Memory B cell (primary cell): ENCODE measurements at regions not wholly inside any gene's neighbourhood (a gene's known extent, or its start where the extent isn't known, plus 50 kb on each side); places are given as distances from the start of the nearest gene placed in this dataset.
"Not testable (repeated sequence)": the region's sequence is repeated elsewhere in the genome, so short reads cannot be mapped to it uniquely, and the experiment has no call there.

Source experiments
- ATAC-seq: fragments of 150-1000 bp; cut with Tn5 transposase; 2 replicates; pipeline ENCODE4 v1.10.0; 2021; ENCODE audit warnings: low read depth, mild to moderate bottlenecking, moderate library complexity
- DNase-seq, 2 donors: peaks; one replicate each; pipeline ENCODE4 v3.0.0; 2022; ENCODE audit warnings: low spot score in 2 of 2
- H3K27ac Mint-ChIP-seq: one replicate; pipeline ENCODE4 v1.8.0; 2022; ENCODE audit warnings: mild to moderate bottlenecking, moderate library complexity, mixed read lengths
- H3K27me3 Mint-ChIP-seq: one replicate; pipeline ENCODE4 v1.8.0; 2022; ENCODE audit warnings: mixed read lengths
- H3K36me3 Mint-ChIP-seq: one replicate; pipeline ENCODE4 v1.8.0; 2022; ENCODE audit warnings: mild to moderate bottlenecking, mixed read lengths
- H3K4me1 Mint-ChIP-seq: one replicate; pipeline ENCODE4 v1.8.0; 2022; ENCODE audit warnings: mixed read lengths
- H3K4me3 Mint-ChIP-seq: one replicate; pipeline ENCODE4 v1.8.0; 2022; ENCODE audit warnings: mild to moderate bottlenecking, moderate library complexity, mixed read lengths
- H3K9me3 Mint-ChIP-seq: one replicate; pipeline ENCODE4 v1.8.0; 2022; ENCODE audit warnings: mixed read lengths

DNA sequence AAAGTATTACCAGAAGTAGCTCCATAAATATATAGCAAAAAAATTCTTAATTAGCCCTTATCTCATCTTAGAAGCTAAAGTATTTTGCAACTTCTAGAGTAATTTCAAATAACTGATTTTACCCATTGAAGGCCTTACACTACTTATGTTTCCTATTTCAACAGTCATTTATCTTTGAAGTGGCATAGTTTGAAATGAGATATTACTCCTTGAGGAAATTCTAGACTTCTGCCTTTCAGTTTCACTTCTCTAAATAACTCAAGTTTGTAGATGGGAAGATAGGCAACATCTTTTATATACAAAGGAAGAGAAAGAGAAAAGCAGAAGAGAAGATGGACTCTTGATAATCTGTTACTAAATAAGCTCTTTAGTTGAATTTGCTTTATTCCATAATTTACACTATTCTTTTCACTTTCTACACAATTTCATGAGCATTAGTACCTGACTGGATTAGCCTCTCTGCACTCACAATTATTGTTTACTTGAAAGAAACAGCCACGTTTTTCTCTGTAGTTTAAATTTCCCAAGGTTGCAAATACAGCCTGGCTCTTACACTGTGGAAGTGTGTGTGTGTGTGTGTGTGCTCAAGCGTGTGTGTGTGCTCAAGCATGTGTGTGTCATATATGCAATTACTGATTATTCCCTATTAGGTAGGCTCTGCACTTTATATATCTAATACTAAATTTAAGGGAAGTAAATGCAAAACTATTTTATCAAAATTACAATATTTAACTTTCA lies 60.6 kb upstream of the EMB start:
- Mint-ChIP-seq H3K36me3 (peaks cover 5% of the 10 kb centered on the region), H3K4me1 (peaks cover 7% of the 10 kb centered on the region), H3K27ac (peak overlapping the region; percentile 89), H3K27me3 (no peaks in the 10 kb centered on the region), H3K9me3 (peaks cover 4% of the 10 kb centered on the region), H3K4me3 (peak overlapping the region; percentile 62)
- DNase-seq (peak in 1 of 2 donors; percentile 39), ATAC-seq (peak; percentile 95)

- not testable (repeated sequence) for H3K4me1 Mint-ChIP-seq, H3K4me3 Mint-ChIP-seq, H3K9me3 Mint-ChIP-seq, ATAC-seq, H3K27ac Mint-ChIP-seq, H3K27me3 Mint-ChIP-seq, DNase-seq, H3K36me3 Mint-ChIP-seq
Observed at GRCh38 chr5:50513028-50513457, 72.0 kb upstream of the EMB start.

- not testable (repeated sequence) for H3K36me3 Mint-ChIP-seq, DNase-seq
Observed at GRCh38 chr5:50521060-50521459, 80.0 kb upstream of the EMB start.

DNA sequence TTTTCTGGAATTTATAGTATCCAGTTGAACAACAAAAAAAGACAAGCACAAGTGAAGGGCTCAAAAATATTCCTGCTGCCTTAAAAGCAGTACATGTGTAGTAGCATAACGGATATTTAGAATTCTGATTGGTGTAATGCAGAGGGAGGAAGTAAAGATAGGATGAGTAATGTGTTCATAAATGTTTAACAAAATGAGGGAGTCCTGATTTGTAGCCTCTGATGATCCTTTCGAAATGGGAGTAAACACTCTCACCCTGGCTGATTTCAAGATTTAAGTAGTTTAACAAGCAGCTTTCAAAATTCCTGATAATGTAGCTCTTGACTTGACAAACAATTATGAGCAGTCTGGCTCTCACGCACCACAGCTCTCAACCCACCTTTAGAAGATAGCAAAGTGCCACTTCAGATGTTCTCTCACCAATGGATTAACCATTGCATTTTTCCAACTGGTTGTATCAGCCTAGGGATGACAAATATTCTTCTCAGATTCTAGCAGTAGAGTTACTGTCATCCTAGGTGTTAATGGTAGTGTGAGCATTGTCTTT lies 86.5 kb upstream of the EMB start:
- not testable (repeated sequence) for H3K4me1 Mint-ChIP-seq, H3K4me3 Mint-ChIP-seq, ATAC-seq, DNase-seq, H3K27ac Mint-ChIP-seq, H3K9me3 Mint-ChIP-seq, H3K27me3 Mint-ChIP-seq, H3K36me3 Mint-ChIP-seq

More at GRCh38 chr5:50521060-50521459, 80.0 kb upstream of the EMB start:
- not testable (repeated sequence) for H3K4me3 Mint-ChIP-seq, H3K27me3 Mint-ChIP-seq, H3K9me3 Mint-ChIP-seq, H3K27ac Mint-ChIP-seq, H3K4me1 Mint-ChIP-seq, ATAC-seq

DNA sequence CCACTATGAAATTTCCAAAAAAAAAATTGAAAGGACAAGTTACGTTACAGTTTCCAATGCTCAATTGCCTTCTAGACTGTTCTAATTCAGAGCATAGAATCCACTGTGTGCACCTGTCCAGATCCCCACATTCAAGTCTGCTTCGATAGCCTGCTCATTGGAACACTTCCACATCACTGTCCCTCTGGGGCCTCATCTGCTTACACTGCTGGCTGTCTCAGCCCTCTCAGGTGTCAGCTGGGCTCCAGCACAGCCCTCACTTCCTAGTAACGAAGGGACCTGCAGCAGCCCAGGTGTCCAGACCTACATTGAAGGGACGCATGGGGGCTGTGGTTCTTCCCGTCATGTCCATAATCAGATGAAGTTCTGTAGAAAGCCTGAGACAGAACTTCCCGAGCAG lies 94.3 kb upstream of the EMB start:
- peak; percentile 35 for ATAC-seq
- H3K27me3 Mint-ChIP-seq = no peaks in the 10 kb centered on the region
- H3K9me3 Mint-ChIP-seq = no peaks in the 10 kb centered on the region
- H3K36me3 Mint-ChIP-seq = peaks cover 1% of the 10 kb centered on the region
- no peak overlapping the region for H3K4me3 Mint-ChIP-seq
- H3K27ac Mint-ChIP-seq = no peak overlapping the region
- H3K4me1 Mint-ChIP-seq = peaks cover 7% of the 10 kb centered on the region
- no peak for DNase-seq

DNA sequence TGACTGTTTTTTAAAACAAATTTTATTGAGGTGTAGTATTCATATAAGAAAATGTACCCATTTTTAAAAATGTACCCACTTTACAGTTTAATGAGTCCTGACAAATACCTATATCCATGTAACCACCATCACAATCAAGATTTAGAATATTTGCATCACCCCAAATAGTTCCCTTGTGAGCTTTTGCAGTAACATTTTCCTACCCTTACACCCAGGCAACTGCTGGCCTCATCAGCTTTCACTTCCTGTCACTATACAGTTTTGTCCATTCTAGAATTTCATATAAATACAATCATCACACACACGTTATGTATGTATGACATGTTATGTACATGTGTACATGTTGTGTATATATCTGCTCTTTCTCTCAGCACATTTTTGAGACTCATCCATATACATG lies 96.4 kb upstream of the EMB start:
- not testable (repeated sequence) for DNase-seq, H3K27me3 Mint-ChIP-seq, H3K36me3 Mint-ChIP-seq, H3K9me3 Mint-ChIP-seq, H3K4me1 Mint-ChIP-seq, H3K4me3 Mint-ChIP-seq, H3K27ac Mint-ChIP-seq
- ATAC-seq = peak; percentile 60

DNA sequence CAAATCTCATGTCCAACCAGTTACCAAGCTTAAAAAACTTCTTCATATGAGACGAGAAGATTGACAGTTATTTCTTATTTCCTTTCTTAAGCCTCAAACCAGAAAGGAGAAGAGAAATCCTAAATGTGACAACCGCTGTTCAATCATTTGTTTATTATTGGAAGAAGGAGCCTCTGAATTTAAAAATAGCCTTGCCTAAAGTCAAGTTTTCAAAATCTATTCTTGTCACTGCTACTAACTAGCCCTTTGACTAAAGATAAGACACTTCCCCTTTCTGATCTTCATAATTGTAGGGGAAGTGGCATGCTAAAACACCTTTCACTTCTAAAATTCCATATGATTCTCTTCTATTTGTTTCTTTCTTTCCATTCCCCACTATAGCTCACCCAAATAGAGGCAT lies 106.2 kb upstream of the EMB start:
- Mint-ChIP-seq H3K27me3 (no peaks in the 10 kb centered on the region), H3K27ac (peak overlapping the region; percentile 7), H3K4me1 (peaks cover 5% of the 10 kb centered on the region), H3K36me3 (no peaks in the 10 kb centered on the region), H3K4me3 (no peak overlapping the region), H3K9me3 (no peaks in the 10 kb centered on the region)
- peak; percentile 74 for ATAC-seq
- DNase-seq = no peak

GRCh38 chr5:50550267-50550666 lies 109.2 kb upstream of the EMB start:
- ATAC-seq = no peak
- Mint-ChIP-seq H3K27me3 (no peaks in the 10 kb centered on the region), H3K36me3 (no peaks in the 10 kb centered on the region), H3K27ac (no peak overlapping the region), H3K4me3 (no peak overlapping the region), H3K9me3 (no peaks in the 10 kb centered on the region), H3K4me1 (peaks cover 7% of the 10 kb centered on the region)
- DNase-seq = no peak

GRCh38 chr5:50550993-50551392 lies 109.9 kb upstream of the EMB start:
- H3K9me3 Mint-ChIP-seq = no peaks in the 10 kb centered on the region
- DNase-seq (no peak), ATAC-seq (no peak)
- H3K27ac Mint-ChIP-seq = no peak overlapping the region
- H3K4me3 Mint-ChIP-seq = no peak overlapping the region
- H3K36me3 Mint-ChIP-seq = no peaks in the 10 kb centered on the region
- no peaks in the 10 kb centered on the region for H3K27me3 Mint-ChIP-seq
- H3K4me1 Mint-ChIP-seq = peaks cover 7% of the 10 kb centered on the region

DNA sequence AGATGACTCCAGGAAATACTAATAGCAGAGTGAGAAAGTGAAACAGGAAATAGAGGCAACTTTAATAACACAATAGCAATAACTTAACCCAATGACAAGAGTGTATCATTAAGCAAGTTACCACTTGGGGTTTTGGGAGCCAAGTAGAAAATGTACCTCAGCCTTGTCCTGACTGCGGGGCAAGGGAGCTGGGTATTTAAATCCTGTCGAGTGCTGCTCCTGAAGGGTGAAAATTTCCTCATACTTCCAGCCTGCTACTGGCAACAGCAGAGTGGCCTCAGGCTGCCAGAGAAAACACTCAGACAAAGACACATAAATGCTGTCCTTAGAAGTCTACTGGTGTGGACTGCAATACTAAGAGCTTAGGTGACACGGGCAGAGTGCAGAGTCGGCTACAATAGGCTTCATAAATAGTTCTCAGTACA lies 112.5 kb upstream of the EMB start:
- H3K27ac Mint-ChIP-seq = no peak overlapping the region
- no peak for DNase-seq
- ATAC-seq = no peak

GRCh38 chr5:50558640-50559039 lies 107.8 kb upstream of the PARP8 start:
- not testable (repeated sequence) for ATAC-seq, H3K4me3 Mint-ChIP-seq, H3K4me1 Mint-ChIP-seq, H3K27ac Mint-ChIP-seq, H3K27me3 Mint-ChIP-seq, H3K9me3 Mint-ChIP-seq, DNase-seq, H3K36me3 Mint-ChIP-seq

More for the DNA sequence above, 112.5 kb upstream of the EMB start:
- peaks cover 2% of the 10 kb centered on the region for H3K4me1 Mint-ChIP-seq
- no peaks in the 10 kb centered on the region for H3K27me3 Mint-ChIP-seq
- H3K4me3 Mint-ChIP-seq = no peak overlapping the region
- no peaks in the 10 kb centered on the region for H3K9me3 Mint-ChIP-seq
- H3K36me3 Mint-ChIP-seq = no peaks in the 10 kb centered on the region

- H3K36me3 Mint-ChIP-seq = no peaks in the 10 kb centered on the region
- ATAC-seq = peak; percentile 74
Observed at GRCh38 chr5:50559955-50560354, 106.5 kb upstream of the PARP8 start.

DNA sequence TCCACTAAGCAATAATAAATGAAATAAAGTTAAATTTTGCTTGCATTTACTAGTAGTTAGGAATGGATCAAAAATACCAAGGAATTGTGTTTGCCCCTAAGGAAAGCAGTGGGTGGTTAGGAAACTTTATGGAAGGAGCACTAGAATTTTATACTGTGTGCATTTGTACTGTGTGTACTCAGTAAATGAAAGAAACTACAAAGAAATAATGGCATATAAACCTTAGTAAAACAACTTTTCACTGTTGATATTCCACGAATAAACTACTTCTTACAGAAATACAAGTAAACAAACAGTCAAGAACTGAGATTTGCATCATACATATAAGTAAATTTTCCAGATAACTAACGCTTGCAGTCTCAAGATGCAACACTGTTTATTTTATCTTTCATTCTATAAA lies 103.7 kb upstream of the PARP8 start:
- Mint-ChIP-seq H3K4me3 (no peak overlapping the region), H3K9me3 (peaks cover 1% of the 10 kb centered on the region), H3K36me3 (peaks cover 1% of the 10 kb centered on the region), H3K27me3 (no peaks in the 10 kb centered on the region), H3K27ac (no peak overlapping the region), H3K4me1 (no peaks in the 10 kb centered on the region)
- DNase-seq (no peak), ATAC-seq (no peak)

More at GRCh38 chr5:50559955-50560354, 106.5 kb upstream of the PARP8 start:
- no peaks in the 10 kb centered on the region for H3K9me3 Mint-ChIP-seq
- no peak overlapping the region for H3K27ac Mint-ChIP-seq
- no peaks in the 10 kb centered on the region for H3K27me3 Mint-ChIP-seq
- no peak overlapping the region for H3K4me3 Mint-ChIP-seq
- H3K4me1 Mint-ChIP-seq = no peaks in the 10 kb centered on the region
- no peak for DNase-seq

DNA sequence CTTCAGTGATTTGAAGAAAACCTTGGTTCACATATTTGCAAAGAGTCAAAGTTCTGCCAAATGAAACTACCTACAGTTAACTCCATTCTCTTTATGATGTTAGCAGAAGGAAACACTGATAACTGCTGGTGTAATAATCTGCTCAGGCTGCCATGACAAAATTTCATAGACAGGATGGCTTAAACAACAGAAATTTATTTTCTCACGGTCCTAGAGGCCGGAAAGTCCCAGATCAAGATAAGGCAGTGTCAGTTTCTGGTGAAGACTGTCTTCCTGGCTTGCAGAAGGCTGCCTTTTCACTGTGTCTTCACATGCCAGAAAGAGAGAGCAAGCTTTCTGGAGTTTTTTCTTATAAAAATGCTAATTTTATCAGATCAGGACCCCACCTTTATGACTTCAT lies 102.4 kb upstream of the PARP8 start:
- Mint-ChIP-seq H3K9me3 (peaks cover 8% of the 10 kb centered on the region), H3K27ac (no peak overlapping the region), H3K27me3 (no peaks in the 10 kb centered on the region), H3K36me3 (peaks cover 6% of the 10 kb centered on the region), H3K4me3 (no peak overlapping the region), H3K4me1 (no peaks in the 10 kb centered on the region)
- DNase-seq = no peak
- no peak for ATAC-seq

GRCh38 chr5:50564558-50564957 lies 101.9 kb upstream of the PARP8 start:
- Mint-ChIP-seq H3K36me3 (peaks cover 6% of the 10 kb centered on the region), H3K4me1 (no peaks in the 10 kb centered on the region), H3K4me3 (no peak overlapping the region), H3K27me3 (no peaks in the 10 kb centered on the region), H3K27ac (no peak overlapping the region), H3K9me3 (peaks cover 8% of the 10 kb centered on the region)
- no peak for ATAC-seq
- DNase-seq = no peak
